ENCODE measurements at regions not wholly inside any gene's neighbourhood (a gene's known extent, or its start where the extent isn't known, plus 50 kb on each side); places are given as distances from the start of the nearest gene placed in this dataset.

- no peak for DNase-seq (ENCODE audit: low read depth)
- H3K4me3 ChIP-seq (ENCODE audit: low read depth, low read length) = no peak overlapping the region
These were observed 58.7 kb downstream of the OTOL1 start for GRCh38 chr3:161555320-161555719.

- H3K4me3 ChIP-seq (ENCODE audit: low read depth, low read length) = no peak overlapping the region
- no peak for DNase-seq (ENCODE audit: low read depth)
These were observed 59.9 kb downstream of the OTOL1 start for GRCh38 chr3:161556533-161556932.

GRCh38 chr3:161556941-161557340 is 60.3 kb downstream of the OTOL1 start:
- no peak overlapping the region for H3K4me3 ChIP-seq (ENCODE audit: low read depth, low read length)
- DNase-seq (ENCODE audit: low read depth) = no peak

GRCh38 chr3:161557445-161558150 is 61.0 kb downstream of the OTOL1 start:
- H3K4me3 ChIP-seq (ENCODE audit: low read depth, low read length) = no peak overlapping the region
- DNase-seq (ENCODE audit: low read depth) = no peak

GRCh38 chr3:161558236-161558635 is 61.6 kb downstream of the OTOL1 start:
- no peak overlapping the region for H3K4me3 ChIP-seq (ENCODE audit: low read depth, low read length)
- DNase-seq (ENCODE audit: low read depth) = no peak

- DNase-seq (ENCODE audit: low read depth) = no peak
- H3K4me3 ChIP-seq (ENCODE audit: low read depth, low read length) = no peak overlapping the region
These were observed 62.8 kb downstream of the OTOL1 start for GRCh38 chr3:161559177-161559998.

GRCh38 chr3:161560008-161560637 is 63.5 kb downstream of the OTOL1 start:
- H3K4me3 ChIP-seq (ENCODE audit: low read depth, low read length) = no peak overlapping the region
- DNase-seq (ENCODE audit: low read depth) = no peak

- peak; percentile 51 for DNase-seq (ENCODE audit: low read depth)
- H3K4me3 ChIP-seq (ENCODE audit: low read depth, low read length) = no peak overlapping the region
These were observed 71.2 kb downstream of the OTOL1 start for GRCh38 chr3:161567577-161568361.

GRCh38 chr3:161568671-161569070 is 72.1 kb downstream of the OTOL1 start:
- no peak overlapping the region for H3K4me3 ChIP-seq (ENCODE audit: low read depth, low read length)
- no peak for DNase-seq (ENCODE audit: low read depth)

- no peak for DNase-seq (ENCODE audit: low read depth)
- H3K4me3 ChIP-seq (ENCODE audit: low read depth, low read length) = no peak overlapping the region
These were observed 75.3 kb downstream of the OTOL1 start for GRCh38 chr3:161571951-161572350.

- no peak for DNase-seq (ENCODE audit: low read depth)
- no peak overlapping the region for H3K4me3 ChIP-seq (ENCODE audit: low read depth, low read length)
These were observed 76.5 kb downstream of the OTOL1 start for GRCh38 chr3:161573136-161573535.

- no peak for DNase-seq (ENCODE audit: low read depth)
- no peak overlapping the region for H3K4me3 ChIP-seq (ENCODE audit: low read depth, low read length)
These were observed 79.3 kb downstream of the OTOL1 start for GRCh38 chr3:161575901-161576300.

GRCh38 chr3:161576311-161576710 is 79.7 kb downstream of the OTOL1 start:
- DNase-seq (ENCODE audit: low read depth) = no peak
- H3K4me3 ChIP-seq (ENCODE audit: low read depth, low read length) = no peak overlapping the region

- no peak overlapping the region for H3K4me3 ChIP-seq (ENCODE audit: low read depth, low read length)
- DNase-seq (ENCODE audit: low read depth) = no peak
These were observed 80.3 kb downstream of the OTOL1 start for GRCh38 chr3:161576714-161577510.

GRCh38 chr3:161577662-161578061 is 81.1 kb downstream of the OTOL1 start:
- no peak for DNase-seq (ENCODE audit: low read depth)
- H3K4me3 ChIP-seq (ENCODE audit: low read depth, low read length) = no peak overlapping the region

GRCh38 chr3:161579395-161580126 is 83.0 kb downstream of the OTOL1 start:
- no peak overlapping the region for H3K4me3 ChIP-seq (ENCODE audit: low read depth, low read length)
- DNase-seq (ENCODE audit: low read depth) = no peak

GRCh38 chr3:161585922-161586321 is 89.3 kb downstream of the OTOL1 start:
- H3K4me3 ChIP-seq (ENCODE audit: low read depth, low read length) = no peak overlapping the region
- DNase-seq (ENCODE audit: low read depth) = no peak

- H3K4me3 ChIP-seq (ENCODE audit: low read depth, low read length) = no peak overlapping the region
- DNase-seq (ENCODE audit: low read depth) = no peak
These were observed 90.1 kb downstream of the OTOL1 start for GRCh38 chr3:161586556-161587235.
